GM12878 (cell line): ENCODE measurements at regions not wholly inside any gene's neighbourhood (a gene's known extent, or its start where the extent isn't known, plus 50 kb on each side); places are given as distances from the start of the nearest gene placed in this dataset.

Experiments
- MXI1 ChIP-seq: fragments of 150-350 bp; IDR thresholded peaks from 2 replicates; pipeline ENCODE4 v1.6.1; 2011; ENCODE audit warnings: low read depth, mild to moderate bottlenecking, inconsistent platforms, low read length, improper control_type of control experiment
- POLR2A ChIP-seq: IDR thresholded peaks from 2 replicates; pipeline ENCODE4 v1.6.1; 2011; ENCODE audit warnings: low read depth, mild to moderate bottlenecking, low read length
- POU2F2 ChIP-seq: IDR thresholded peaks from 3 replicates; pipeline ENCODE4 v1.6.1; 2011; ENCODE audit warnings: low read depth, mild to moderate bottlenecking, low read length, borderline replicate concordance
- RAD21 ChIP-seq: IDR thresholded peaks from 2 replicates; pipeline ENCODE4 v1.6.1; 2011; ENCODE audit warnings: mild to moderate bottlenecking, low read depth, low read length, moderate library complexity; ENCODE audit not compliant: insufficient read depth
- SMC3 ChIP-seq: IDR thresholded peaks from 2 replicates; pipeline ENCODE4 v1.6.1; 2011; ENCODE audit warnings: low read length, improper control_type of control experiment, borderline replicate concordance
- TF ChIP-seq, protein P1 (sequence below), 3 experiments: IDR thresholded peaks in 2 of 3; conservative IDR thresholded peaks in 1 of 3; 2 replicates each; pipeline ENCODE4 v1.5.1; 2011; ENCODE audit warnings: low read depth in 3 of 3, low read length in 3 of 3, mild to moderate bottlenecking in 3 of 3, control low read depth in 2 of 3, moderate library complexity in 2 of 3, inconsistent platforms in 1 of 3, mixed read lengths in 1 of 3; ENCODE audit not compliant: control insufficient read depth in 2 of 3, insufficient read depth in 1 of 3; ENCODE audit errors: extremely low read depth in 1 of 3

DNA sequence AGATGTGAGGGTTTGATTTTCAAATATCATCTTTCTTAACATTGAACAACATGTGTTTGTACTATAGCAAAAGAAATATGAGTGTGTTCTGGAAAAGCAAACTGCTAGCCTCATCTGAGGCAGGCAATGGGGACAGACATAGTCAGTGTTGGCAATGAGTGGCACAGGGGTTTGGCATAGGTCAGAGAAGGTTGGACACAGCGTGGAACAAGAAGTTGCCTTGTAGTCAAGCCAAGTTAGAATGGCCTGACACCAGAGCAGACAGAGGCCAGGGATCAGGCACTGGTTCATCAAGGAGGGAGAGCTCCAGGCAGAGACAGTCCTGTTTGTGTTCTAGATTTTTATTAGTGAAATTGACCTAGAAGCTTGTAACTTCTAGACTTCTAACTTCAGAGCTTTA, 100.8 kb upstream of the TANK start:
- TF ChIP-seq POLR2A (no peak), MXI1 (no peak), SMC3 (no peak), RAD21 (no peak), POU2F2 (no peak)
- TF ChIP-seq, protein P1, sequence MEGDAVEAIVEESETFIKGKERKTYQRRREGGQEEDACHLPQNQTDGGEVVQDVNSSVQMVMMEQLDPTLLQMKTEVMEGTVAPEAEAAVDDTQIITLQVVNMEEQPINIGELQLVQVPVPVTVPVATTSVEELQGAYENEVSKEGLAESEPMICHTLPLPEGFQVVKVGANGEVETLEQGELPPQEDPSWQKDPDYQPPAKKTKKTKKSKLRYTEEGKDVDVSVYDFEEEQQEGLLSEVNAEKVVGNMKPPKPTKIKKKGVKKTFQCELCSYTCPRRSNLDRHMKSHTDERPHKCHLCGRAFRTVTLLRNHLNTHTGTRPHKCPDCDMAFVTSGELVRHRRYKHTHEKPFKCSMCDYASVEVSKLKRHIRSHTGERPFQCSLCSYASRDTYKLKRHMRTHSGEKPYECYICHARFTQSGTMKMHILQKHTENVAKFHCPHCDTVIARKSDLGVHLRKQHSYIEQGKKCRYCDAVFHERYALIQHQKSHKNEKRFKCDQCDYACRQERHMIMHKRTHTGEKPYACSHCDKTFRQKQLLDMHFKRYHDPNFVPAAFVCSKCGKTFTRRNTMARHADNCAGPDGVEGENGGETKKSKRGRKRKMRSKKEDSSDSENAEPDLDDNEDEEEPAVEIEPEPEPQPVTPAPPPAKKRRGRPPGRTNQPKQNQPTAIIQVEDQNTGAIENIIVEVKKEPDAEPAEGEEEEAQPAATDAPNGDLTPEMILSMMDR (IDR thresholded peaks at IDR 0.05 in 2 of 3, conservative IDR thresholded peaks at IDR 0.05 in 1 of 3; ENCODE audit: control insufficient read depth in 2 of 3, extremely low read depth in 1 of 3, insufficient read depth in 1 of 3, low read depth in 3 of 3, low read length in 3 of 3): no peak
